COLO668 (cell line): ENCODE measurements at regions not wholly inside any gene's neighbourhood (a gene's known extent, or its start where the extent isn't known, plus 50 kb on each side); places are given as distances from the start of the nearest gene placed in this dataset.

ENCODE experiments used
- DNase-seq: peaks from one replicate; lab custom pipeline; 2025; ENCODE audit not compliant: unreplicated experiment; lab: John Stamatoyannopoulos, UW

GRCh38 chr12:110972866-110973265 lies 52.5 kb upstream of the MYL2 start:
- no peak for DNase-seq

GRCh38 chr12:110971936-110972335 lies 51.6 kb upstream of the MYL2 start:
- no peak for DNase-seq

- no peak for DNase-seq
Measured at GRCh38 chr12:110971189-110971920, 51.0 kb upstream of the MYL2 start.
